ENCODE measurements at regions not wholly inside any gene's neighbourhood (a gene's known extent, or its start where the extent isn't known, plus 50 kb on each side); places are given as distances from the start of the nearest gene placed in this dataset.

DNA sequence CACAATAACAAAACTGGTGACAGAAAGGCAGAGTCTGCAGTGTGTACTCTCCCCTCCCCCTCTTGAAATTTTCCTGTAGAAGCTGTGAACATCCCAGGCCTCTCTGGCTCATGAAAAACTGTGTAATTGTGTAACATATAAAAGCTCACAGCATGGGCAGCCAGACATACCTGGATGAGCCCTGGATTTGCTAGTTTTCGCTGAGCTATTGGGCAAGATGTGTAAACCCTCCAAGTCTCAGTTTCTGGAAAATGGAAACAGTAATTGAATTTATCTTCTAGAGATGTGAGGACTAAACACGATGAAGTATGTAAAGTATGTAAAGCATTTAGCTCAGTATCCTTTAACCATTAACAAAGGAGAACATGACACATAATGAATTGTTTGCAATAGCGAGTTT lies 143.2 kb upstream of the ANKH start:
- peaks cover 0 to 3% of the 10 kb centered on the region in 2 experiments; a peak in 1 of 4 replicates for H3K9me3 ChIP-seq (ENCODE audit: insufficient read depth in 2 of 2, low read depth in 1 of 2, low read length in 1 of 2)
- H4K20me1 ChIP-seq (replicated peaks in 1 of 2; ENCODE audit: control insufficient read depth in 1 of 2, insufficient read depth in 2 of 2, low read length in 2 of 2), result no peaks in the 10 kb centered on the region
- H2AFZ ChIP-seq (ENCODE audit: low read length), result no peak overlapping the region
- no peak overlapping the region for H3K9ac ChIP-seq (replicated peaks in 1 of 4; ENCODE audit: extremely low read depth in 1 of 4, low read depth in 3 of 4, low read length in 3 of 4)
- no peaks in the 10 kb centered on the region for H3K4me1 ChIP-seq (replicated peaks in 1 of 4; ENCODE audit: control insufficient read depth in 3 of 4, insufficient read depth in 4 of 4, low read length in 3 of 4)
- FAIRE-seq (no peak), DNase-seq (ENCODE audit: low read depth in 1 of 2, low spot score in 2 of 2) (no peak)
- no peak overlapping the region for H3K4me3 ChIP-seq (ENCODE audit: extremely low read depth in 1 of 4, insufficient read depth in 2 of 4, low read depth in 3 of 4, low read length in 4 of 4)
- H3K18ac ChIP-seq (ENCODE audit: extremely low read depth, low read length), result no peak overlapping the region
- no peak overlapping the region for H2AK5ac ChIP-seq (ENCODE audit: low read depth, low read length)
- no peak overlapping the region for H3K56ac ChIP-seq (replicated peaks; ENCODE audit: insufficient read length, low read depth, low read length)
- H3K36me3 ChIP-seq (ENCODE audit: control insufficient read depth in 2 of 4, insufficient read depth in 4 of 4, low read length in 3 of 4), result no peaks in the 10 kb centered on the region
- no peak overlapping the region for H4K91ac ChIP-seq (replicated peaks; ENCODE audit: insufficient read length, low read length)
- H3K4ac ChIP-seq (replicated peaks; ENCODE audit: insufficient read length, low read depth, low read length), result no peak overlapping the region
- H2BK120ac ChIP-seq (replicated peaks; ENCODE audit: low read depth, low read length), result no peak overlapping the region
- no peaks in the 10 kb centered on the region for H3K79me2 ChIP-seq (ENCODE audit: control insufficient read depth in 1 of 2, insufficient read depth in 2 of 2, low read length in 2 of 2)
- H3K27ac ChIP-seq (ENCODE audit: low read depth, low read length), result no peak overlapping the region
- H2BK20ac ChIP-seq (ENCODE audit: low read length), result no peak overlapping the region
- no peak overlapping the region for H4K5ac ChIP-seq (ENCODE audit: insufficient read length, low read depth, low read length)
- POLR2A ChIA-PET (ENCODE audit: partially characterized antibody), result interaction anchor here (1.8 kb wide), 1 partner anchor 288 kb away, joined by 4 read pairs; no protein-coding TSS in a partner anchor
- CTCF ChIA-PET (ENCODE audit: partially characterized antibody), result interaction anchor here (0.6 to 3.8 kb wide), 14 partner anchors 8 to 979 kb away, joined by 3 to 20 read pairs (median 4); no protein-coding TSS in a partner anchor
- no peak overlapping the region for H3K14ac ChIP-seq (ENCODE audit: insufficient read length)
- no peaks in the 10 kb centered on the region for H3K79me1 ChIP-seq (ENCODE audit: low read depth, low read length)
- no peak overlapping the region for H2BK15ac ChIP-seq (ENCODE audit: low read length)
- no peaks in the 10 kb centered on the region for H3K27me3 ChIP-seq (replicated peaks in 1 of 4; ENCODE audit: control insufficient read depth in 3 of 4, extremely low read depth in 1 of 4, insufficient read depth in 3 of 4, low read length in 3 of 4)
- H2BK12ac ChIP-seq (ENCODE audit: low read depth, low read length), result no peak overlapping the region
- no peak overlapping the region for H3K23ac ChIP-seq (ENCODE audit: insufficient read length)
- no peak overlapping the region for H4K8ac ChIP-seq (ENCODE audit: extremely low read depth, insufficient read depth, low read length)
- H2BK5ac ChIP-seq (ENCODE audit: low read depth, low read length), result no peak overlapping the region
- WGBS, 2 experiments (ENCODE audit: extremely low coverage in 1 of 2, insufficient coverage in 1 of 2, insufficient read length in 1 of 2, insufficient replicate concordance in 2 of 2, low coverage in 1 of 2, low lambda C conversion rate in 2 of 2, missing lambda C conversion rate in 1 of 2), result 61% methylated on average over 3 of the region's 3 CpGs; no CpG with 5 or more reads in 1 of the 2 experiments
- no peaks in the 10 kb centered on the region for H3K23me2 ChIP-seq (ENCODE audit: low read depth, low read length)
- H3K4me2 ChIP-seq (ENCODE audit: insufficient read depth in 1 of 2, low read depth in 2 of 2, low read length in 2 of 2), result no peak overlapping the region
- TF ChIP-seq JUND (IDR thresholded peaks at IDR 0.05; ENCODE audit: low read length) (no peak), POLR2AphosphoS5 (IDR thresholded peaks at IDR 0.05; ENCODE audit: low read depth, low read length) (no peak), EP300 (IDR thresholded peaks at IDR 0.05; ENCODE audit: borderline replicate concordance in 1 of 2, low read depth in 2 of 2, low read length in 2 of 2) (no peak), MAFK (IDR thresholded peaks at IDR 0.05; ENCODE audit: low read depth, low read length) (no peak), ZNF274 (IDR thresholded peaks at IDR 0.05; ENCODE audit: borderline replicate concordance, extremely low read depth, low read length) (no peak), POLR2A (IDR thresholded peaks at IDR 0.05; ENCODE audit: control extremely low read depth in 1 of 2, low read depth in 2 of 2, low read length in 2 of 2) (no peak), SAP30 (IDR thresholded peaks at IDR 0.05; ENCODE audit: insufficient read depth, insufficient replicate concordance, low read length) (no peak), TAF7 (optimal IDR thresholded peaks at IDR 0.05; ENCODE audit: borderline replicate concordance, low read depth, low read length) (no peak), TBP (IDR thresholded peaks at IDR 0.05; ENCODE audit: low read depth, low read length) (no peak), CEBPB (IDR thresholded peaks at IDR 0.05; ENCODE audit: low read depth, low read length) (no peak), ASH2L (IDR thresholded peaks at IDR 0.05; ENCODE audit: low read length) (no peak), RAD21 (IDR thresholded peaks at IDR 0.05 in 1 of 2, conservative IDR thresholded peaks at IDR 0.05 in 1 of 2; ENCODE audit: low read depth in 2 of 2, low read length in 2 of 2) (no peak)
- TF ChIP-seq, protein P1, sequence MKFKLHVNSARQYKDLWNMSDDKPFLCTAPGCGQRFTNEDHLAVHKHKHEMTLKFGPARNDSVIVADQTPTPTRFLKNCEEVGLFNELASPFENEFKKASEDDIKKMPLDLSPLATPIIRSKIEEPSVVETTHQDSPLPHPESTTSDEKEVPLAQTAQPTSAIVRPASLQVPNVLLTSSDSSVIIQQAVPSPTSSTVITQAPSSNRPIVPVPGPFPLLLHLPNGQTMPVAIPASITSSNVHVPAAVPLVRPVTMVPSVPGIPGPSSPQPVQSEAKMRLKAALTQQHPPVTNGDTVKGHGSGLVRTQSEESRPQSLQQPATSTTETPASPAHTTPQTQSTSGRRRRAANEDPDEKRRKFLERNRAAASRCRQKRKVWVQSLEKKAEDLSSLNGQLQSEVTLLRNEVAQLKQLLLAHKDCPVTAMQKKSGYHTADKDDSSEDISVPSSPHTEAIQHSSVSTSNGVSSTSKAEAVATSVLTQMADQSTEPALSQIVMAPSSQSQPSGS (IDR thresholded peaks at IDR 0.05; ENCODE audit: low read length), result no peak

All from H1 (cell line).